ENCODE measurements at regions not wholly inside any gene's neighbourhood (a gene's known extent, or its start where the extent isn't known, plus 50 kb on each side); places are given as distances from the start of the nearest gene placed in this dataset.

GRCh38 chr2:133879703-133880102 is 311.4 kb upstream of the NCKAP5 start:
- TF ChIP-seq CTCF (IDR thresholded peaks at IDR 0.05; ENCODE audit: low read depth, low read length, poor library complexity, severe bottlenecking), result no peak
- TF ChIP-seq EZH2phosphoT487 (IDR thresholded peaks at IDR 0.05; ENCODE audit: borderline replicate concordance, low read length), result no peak

Measured in DOHH2 (cell line).